Endothelial cell of umbilical vein (primary cell): ENCODE measurements at regions not wholly inside any gene's neighbourhood (a gene's known extent, or its start where the extent isn't known, plus 50 kb on each side); places are given as distances from the start of the nearest gene placed in this dataset.

Experiments used
- POLR2A ChIP-seq: IDR thresholded peaks from 2 replicates; pipeline ENCODE4 v1.6.1; 2012; ENCODE audit warnings: low read depth, mild to moderate bottlenecking, control low read depth, low read length
- POLR2AphosphoS5 ChIP-seq: IDR thresholded peaks from 2 replicates; pipeline ENCODE4 v1.6.1; 2012; ENCODE audit warnings: low read depth, mild to moderate bottlenecking, control low read depth, low read length, moderate library complexity; ENCODE audit not compliant: insufficient read depth
- TF ChIP-seq, protein P1 (sequence below), 2 donors: IDR thresholded peaks; 1 replicate in 1 of 2; 2 replicates in 1 of 2; pipeline ENCODE4 v1.5.1; 2011; ENCODE audit warnings: low read length in 2 of 2, mild to moderate bottlenecking in 2 of 2, moderate library complexity in 2 of 2, control low read depth in 1 of 2, inconsistent platforms in 1 of 2, low read depth in 1 of 2; ENCODE audit not compliant: insufficient read depth in 1 of 2; ENCODE audit errors: extremely low read depth in 1 of 2

DNA sequence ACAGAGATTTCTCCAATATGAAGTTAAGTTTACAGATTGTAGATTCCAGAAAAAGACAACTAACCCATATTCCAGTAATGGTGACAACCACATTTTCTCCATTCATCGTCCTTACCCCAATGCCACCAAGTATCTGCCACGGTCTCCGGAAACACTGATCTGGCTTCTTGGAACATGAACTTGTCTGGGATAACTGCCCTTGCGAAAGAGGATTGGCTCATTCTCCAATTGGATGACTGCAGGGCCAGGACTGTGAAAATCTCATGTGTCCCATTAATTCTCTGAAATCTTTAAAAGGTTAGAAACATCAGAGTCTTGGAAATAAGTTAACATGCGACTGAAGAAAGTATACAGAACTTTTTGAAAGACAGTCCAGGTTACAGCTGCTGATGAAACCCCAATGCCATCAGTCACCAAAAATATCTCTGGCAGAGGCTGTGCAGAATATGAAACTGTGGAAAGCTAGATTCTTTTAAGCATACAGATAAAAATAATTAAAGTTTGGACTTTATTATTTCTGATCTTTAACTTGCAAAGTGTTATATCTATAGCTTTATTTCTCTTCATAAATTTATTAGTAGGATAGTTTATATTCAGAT lies 496.9 kb downstream of the PPARGC1A start:
- TF ChIP-seq POLR2AphosphoS5: no peak
- TF ChIP-seq, protein P1, sequence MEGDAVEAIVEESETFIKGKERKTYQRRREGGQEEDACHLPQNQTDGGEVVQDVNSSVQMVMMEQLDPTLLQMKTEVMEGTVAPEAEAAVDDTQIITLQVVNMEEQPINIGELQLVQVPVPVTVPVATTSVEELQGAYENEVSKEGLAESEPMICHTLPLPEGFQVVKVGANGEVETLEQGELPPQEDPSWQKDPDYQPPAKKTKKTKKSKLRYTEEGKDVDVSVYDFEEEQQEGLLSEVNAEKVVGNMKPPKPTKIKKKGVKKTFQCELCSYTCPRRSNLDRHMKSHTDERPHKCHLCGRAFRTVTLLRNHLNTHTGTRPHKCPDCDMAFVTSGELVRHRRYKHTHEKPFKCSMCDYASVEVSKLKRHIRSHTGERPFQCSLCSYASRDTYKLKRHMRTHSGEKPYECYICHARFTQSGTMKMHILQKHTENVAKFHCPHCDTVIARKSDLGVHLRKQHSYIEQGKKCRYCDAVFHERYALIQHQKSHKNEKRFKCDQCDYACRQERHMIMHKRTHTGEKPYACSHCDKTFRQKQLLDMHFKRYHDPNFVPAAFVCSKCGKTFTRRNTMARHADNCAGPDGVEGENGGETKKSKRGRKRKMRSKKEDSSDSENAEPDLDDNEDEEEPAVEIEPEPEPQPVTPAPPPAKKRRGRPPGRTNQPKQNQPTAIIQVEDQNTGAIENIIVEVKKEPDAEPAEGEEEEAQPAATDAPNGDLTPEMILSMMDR (IDR thresholded peaks at IDR 0.05; ENCODE audit: extremely low read depth in 1 of 2, insufficient read depth in 1 of 2, low read depth in 1 of 2, low read length in 2 of 2): no peak
- no peak for TF ChIP-seq POLR2A
